ENCODE measurements at regions not wholly inside any gene's neighbourhood (a gene's known extent, or its start where the extent isn't known, plus 50 kb on each side); places are given as distances from the start of the nearest gene placed in this dataset.

GRCh38 chr5:16992444-16992843, 56.4 kb upstream of the MYO10 start:
- TF ChIP-seq CTCF (IDR thresholded peaks at IDR 0.05; ENCODE audit: extremely low read depth in 1 of 2, insufficient read depth in 1 of 2, low read depth in 1 of 2, low read length in 2 of 2), result no peak
- no peak for TF ChIP-seq POLR2AphosphoS5 (IDR thresholded peaks at IDR 0.05; ENCODE audit: insufficient read depth, low read depth, low read length)

Measured in endothelial cell of umbilical vein (primary cell).